B cell (primary cell): ENCODE measurements at regions not wholly inside any gene's neighbourhood (a gene's known extent, or its start where the extent isn't known, plus 50 kb on each side); places are given as distances from the start of the nearest gene placed in this dataset.
"Not testable (repeated sequence)": the region's sequence is repeated elsewhere in the genome, so short reads cannot be mapped to it uniquely, and the experiment has no call there.

ENCODE experiments used
- ATAC-seq: fragments of 200-7000 bp; cut with Tn5 transposase; one replicate; pipeline ENCODE4 v1.10.0; 2021; ENCODE audit warnings: low read depth, mild to moderate bottlenecking, moderate number of reproducible peaks, moderate library complexity
- CTCF ChIA-PET: fragments of 350-600 bp; sonication (Branson Sonifier 250); formaldehyde crosslinking; loops from one replicate; lab custom pipeline; 2021; ENCODE audit warnings: antibody characterized with exemption, inconsistent platforms; lab: Charles Lee
- POLR2A ChIA-PET: fragments of 350-600 bp; sonication (Branson Sonifier 250); formaldehyde crosslinking; loops from one replicate; lab custom pipeline; 2021; ENCODE audit warnings: antibody characterized with exemption; lab: Charles Lee
- DNase-seq: peaks from one replicate; pipeline ENCODE4 v3.0.0; 2013
- H2AFZ ChIP-seq: 2 replicates; pipeline ENCODE4 v1.6.1; 2012; ENCODE audit warnings: mild to moderate bottlenecking, low read depth, low read length; ENCODE audit not compliant: insufficient read depth, poor library complexity, severe bottlenecking
- H3K27ac ChIP-seq, 2 donors: 1 replicate in 1 of 2; 2 replicates in 1 of 2; pipeline ENCODE4 v1.5.1; 2012 to 2013; ENCODE audit warnings: low read length in 2 of 2, mild to moderate bottlenecking in 2 of 2, moderate library complexity in 1 of 2
- H3K27me3 ChIP-seq, 4 experiments: fragments of 200-600 bp in 1 of 4; sonication (generic) in 1 of 4; replicated peaks in 1 of 4; 1 replicate in 2 of 4; 2 replicates in 2 of 4; pipeline versions ENCODE4 v1.6.1 to v1.7.0; 2013 to 2016; ENCODE audit warnings: low read length in 3 of 4, mild to moderate bottlenecking in 2 of 4, mixed read lengths in 1 of 4, moderate library complexity in 1 of 4; ENCODE audit not compliant: insufficient read depth in 4 of 4, control insufficient read depth in 3 of 4; ENCODE audit errors: control extremely low read depth in 1 of 4
- H3K36me3 ChIP-seq, 2 experiments: replicated peaks in 1 of 2; 1 replicate in 1 of 2; 2 replicates in 1 of 2; pipeline versions ENCODE4 v1.6.1 to v1.7.1; 2013; ENCODE audit warnings: low read length in 1 of 2; ENCODE audit not compliant: insufficient read depth in 2 of 2, control insufficient read depth in 1 of 2; ENCODE audit errors: control extremely low read depth in 1 of 2, extremely low read depth in 1 of 2
- H3K4me1 ChIP-seq, 2 donors: fragments of 200-600 bp in 1 of 2; sonication (generic) in 1 of 2; 1 replicate in 1 of 2; 2 replicates in 1 of 2; pipeline versions ENCODE4 v1.5.1 to v1.6.1; 2013 to 2017; ENCODE audit warnings: low read length in 2 of 2; ENCODE audit not compliant: control insufficient read depth in 2 of 2, insufficient read depth in 2 of 2
- H3K4me2 ChIP-seq: replicated peaks from 2 replicates; pipeline ENCODE3; 2012; ENCODE audit warnings: mild to moderate bottlenecking, low read depth, low read length; ENCODE audit not compliant: poor library complexity, severe bottlenecking
- H3K4me3 ChIP-seq, 5 experiments: fragments of 200-600 bp in 1 of 5; sonication (generic) in 1 of 5; 1 replicate in 3 of 5; 2 replicates in 2 of 5; pipeline versions ENCODE4 v1.5.1 to v1.7.0; 2011 to 2016; ENCODE audit warnings: low read length in 4 of 5, mild to moderate bottlenecking in 4 of 5, low read depth in 2 of 5, control low read depth in 1 of 5, moderate library complexity in 1 of 5; ENCODE audit not compliant: insufficient read depth in 1 of 5; ENCODE audit errors: control extremely low read depth in 1 of 5, extremely low read depth in 1 of 5
- H3K79me2 ChIP-seq: fragments of 200-600 bp; sonication (generic); one replicate; pipeline ENCODE4 v1.6.0; 2016; ENCODE audit warnings: low read length; ENCODE audit not compliant: control insufficient read depth, insufficient read depth
- H3K9ac ChIP-seq: fragments of 200-600 bp; sonication (generic); 2 replicates; pipeline ENCODE4 v1.6.1; 2017; ENCODE audit warnings: mild to moderate bottlenecking, low read length, moderate library complexity
- H3K9me3 ChIP-seq, 3 donors: one replicate each; pipeline versions ENCODE4 v1.6.1 to v1.7.1; 2013; ENCODE audit warnings: low read length in 2 of 3; ENCODE audit not compliant: control insufficient read depth in 2 of 3, insufficient read depth in 1 of 3; ENCODE audit errors: control extremely low read depth in 1 of 3
- H4K20me1 ChIP-seq: 2 replicates; pipeline ENCODE4 v1.6.0; 2012; ENCODE audit warnings: mild to moderate bottlenecking, low read length; ENCODE audit not compliant: insufficient read depth, control insufficient read depth, poor library complexity, severe bottlenecking
- H3K27ac Mint-ChIP-seq: one replicate; pipeline ENCODE4 v1.8.0; 2021; ENCODE audit warnings: mixed read lengths
- H3K27me3 Mint-ChIP-seq: one replicate; pipeline ENCODE4 v1.8.0; 2021; ENCODE audit warnings: mixed read lengths
- H3K4me1 Mint-ChIP-seq: one replicate; pipeline ENCODE4 v1.8.0; 2021; ENCODE audit warnings: mixed read lengths
- H3K4me3 Mint-ChIP-seq: one replicate; pipeline ENCODE4 v1.8.0; 2021; ENCODE audit warnings: mixed read lengths
- H3K9me3 Mint-ChIP-seq: one replicate; pipeline ENCODE4 v1.8.0; 2022; ENCODE audit warnings: mixed read lengths; ENCODE audit not compliant: insufficient read depth
- EZH2 ChIP-seq: IDR thresholded peaks from 2 replicates; pipeline ENCODE4 v1.6.1; 2012; ENCODE audit warnings: borderline replicate concordance, low read depth, mild to moderate bottlenecking, moderate library complexity, low read length; ENCODE audit not compliant: insufficient read depth, poor library complexity, severe bottlenecking
- WGBS: methylation state at CpG from one replicate; pipeline ENCODE4 v1.1.5; 2013; ENCODE audit warnings: missing lambda C conversion rate; ENCODE audit not compliant: insufficient coverage; 5-methylcytosine and 5-hydroxymethylcytosine counted together
- intact Hi-C: fragments of 100-400 bp; cut with micrococcal nuclease; formaldehyde crosslinking; loops from one replicate; pipeline ENCODE4 v1.10.0; 2022
- TF ChIP-seq, protein P1 (sequence below): fragments of 200-600 bp; IDR thresholded peaks from one replicate; pipeline ENCODE4 v1.8.0; 2022; ENCODE audit warnings: antibody characterized with exemption, mild to moderate bottlenecking

DNA sequence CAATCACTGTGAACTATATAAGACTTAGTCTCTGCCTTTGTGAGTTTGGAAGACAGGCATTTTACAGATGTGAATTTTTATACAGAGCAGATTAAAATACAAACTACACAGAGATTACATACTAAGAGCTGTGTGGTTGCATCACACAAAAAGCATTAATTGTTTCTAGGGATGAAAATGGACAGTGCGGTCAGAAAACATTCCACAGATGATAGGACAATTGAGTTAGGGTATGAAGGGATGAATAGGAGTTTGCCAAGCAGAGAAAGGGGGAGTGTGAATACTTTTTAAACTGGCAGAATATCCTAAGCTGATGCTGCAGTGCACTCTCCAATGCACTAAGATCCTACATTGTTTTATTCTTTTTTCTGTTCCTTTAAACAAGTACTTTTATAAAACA, 345.8 kb downstream of the VRK1 start:
- ATAC-seq, result no peak
- H3K4me1 Mint-ChIP-seq, result no peaks in the 10 kb centered on the region

DNA sequence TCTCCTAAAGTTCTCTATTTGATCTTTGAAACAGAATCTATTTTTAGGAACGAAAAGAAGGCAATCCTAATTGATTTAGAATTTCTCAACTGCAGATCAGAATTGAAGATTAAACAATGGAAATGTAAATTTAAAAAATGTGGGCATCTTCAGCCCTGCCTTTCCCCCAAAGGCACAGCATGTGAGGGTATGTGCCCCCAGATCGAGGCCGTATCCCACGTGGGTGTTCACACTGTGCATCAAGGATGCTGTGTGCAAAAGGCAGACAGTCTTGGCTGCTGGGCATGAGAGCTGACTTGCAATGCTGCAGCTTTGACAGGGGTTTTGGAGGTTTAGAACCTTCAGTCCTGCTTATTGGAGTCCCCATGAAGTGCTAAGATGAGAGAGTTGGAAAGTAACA, 346.3 kb downstream of the VRK1 start:
- Mint-ChIP-seq H3K27me3 (peaks cover 10% of the 10 kb centered on the region), H3K9me3 (no peaks in the 10 kb centered on the region), H3K4me1 (no peaks in the 10 kb centered on the region), H3K27ac (no peak overlapping the region), H3K4me3 (no peak overlapping the region)
- H3K27ac ChIP-seq, result no peak overlapping the region
- H3K79me2 ChIP-seq, result no peaks in the 10 kb centered on the region
- no peak overlapping the region for H3K4me3 ChIP-seq
- intact Hi-C loops, result no loop called here
- H2AFZ ChIP-seq, result no peak overlapping the region
- no peak for ATAC-seq
- peaks cover 0 to 3% (median 0%) of the 10 kb centered on the region in 3 donors for H3K9me3 ChIP-seq
- TF ChIP-seq EZH2, result no peak
- TF ChIP-seq, protein P1, sequence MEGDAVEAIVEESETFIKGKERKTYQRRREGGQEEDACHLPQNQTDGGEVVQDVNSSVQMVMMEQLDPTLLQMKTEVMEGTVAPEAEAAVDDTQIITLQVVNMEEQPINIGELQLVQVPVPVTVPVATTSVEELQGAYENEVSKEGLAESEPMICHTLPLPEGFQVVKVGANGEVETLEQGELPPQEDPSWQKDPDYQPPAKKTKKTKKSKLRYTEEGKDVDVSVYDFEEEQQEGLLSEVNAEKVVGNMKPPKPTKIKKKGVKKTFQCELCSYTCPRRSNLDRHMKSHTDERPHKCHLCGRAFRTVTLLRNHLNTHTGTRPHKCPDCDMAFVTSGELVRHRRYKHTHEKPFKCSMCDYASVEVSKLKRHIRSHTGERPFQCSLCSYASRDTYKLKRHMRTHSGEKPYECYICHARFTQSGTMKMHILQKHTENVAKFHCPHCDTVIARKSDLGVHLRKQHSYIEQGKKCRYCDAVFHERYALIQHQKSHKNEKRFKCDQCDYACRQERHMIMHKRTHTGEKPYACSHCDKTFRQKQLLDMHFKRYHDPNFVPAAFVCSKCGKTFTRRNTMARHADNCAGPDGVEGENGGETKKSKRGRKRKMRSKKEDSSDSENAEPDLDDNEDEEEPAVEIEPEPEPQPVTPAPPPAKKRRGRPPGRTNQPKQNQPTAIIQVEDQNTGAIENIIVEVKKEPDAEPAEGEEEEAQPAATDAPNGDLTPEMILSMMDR, result no peak
- no peak overlapping the region for H3K9ac ChIP-seq
- ChIA-PET POLR2A (no interaction called here), CTCF (interaction anchor here (0.6 kb wide), 1 partner anchor 1964 kb away, joined by 3 read pairs; no protein-coding TSS in a partner anchor)
- H3K4me2 ChIP-seq, result no peak overlapping the region
- no peaks in the 10 kb centered on the region for H3K27me3 ChIP-seq
- 78% methylated on average over 3 of the region's 4 CpGs for WGBS
- no peaks in the 10 kb centered on the region for H3K36me3 ChIP-seq
- no peak for DNase-seq
- H3K4me1 ChIP-seq, result no peaks in the 10 kb centered on the region
- no peaks in the 10 kb centered on the region for H4K20me1 ChIP-seq

More for the DNA sequence above, 345.8 kb downstream of the VRK1 start:
- H3K4me1 ChIP-seq, result no peaks in the 10 kb centered on the region
- Mint-ChIP-seq H3K27me3 (peaks cover 10% of the 10 kb centered on the region), H3K27ac (no peak overlapping the region), H3K4me3 (no peak overlapping the region), H3K9me3 (no peaks in the 10 kb centered on the region)
- H3K27ac ChIP-seq, result no peak overlapping the region
- intact Hi-C loops, result no loop called here
- no peaks in the 10 kb centered on the region for H3K79me2 ChIP-seq
- H4K20me1 ChIP-seq, result no peaks in the 10 kb centered on the region
- TF ChIP-seq EZH2, result no peak
- TF ChIP-seq, protein P1, result no peak
- POLR2A ChIA-PET, result no interaction called here
- no peaks in the 10 kb centered on the region for H3K27me3 ChIP-seq
- H2AFZ ChIP-seq, result no peak overlapping the region
- H3K4me2 ChIP-seq, result no peak overlapping the region
- CTCF ChIA-PET, result interaction anchor here (0.6 kb wide), 1 partner anchor 1964 kb away, joined by 3 read pairs; no protein-coding TSS in a partner anchor
- no CpG with 5 or more reads among the region's 1 CpG for WGBS
- DNase-seq, result no peak
- H3K9ac ChIP-seq, result no peak overlapping the region
- no peak overlapping the region for H3K4me3 ChIP-seq
- H3K36me3 ChIP-seq, result no peaks in the 10 kb centered on the region
- H3K9me3 ChIP-seq, result peaks cover 0 to 3% (median 0%) of the 10 kb centered on the region in 3 donors

GRCh38 chr14:97148021-97148420, 350.8 kb downstream of the VRK1 start:
- DNase-seq, H2AFZ ChIP-seq, H3K4me2 ChIP-seq, H3K4me1 Mint-ChIP-seq, H3K9me3 ChIP-seq, H3K27ac Mint-ChIP-seq, H3K79me2 ChIP-seq, H3K36me3 ChIP-seq, H4K20me1 ChIP-seq, H3K4me3 Mint-ChIP-seq, intact Hi-C loops, CTCF ChIA-PET, H3K27ac ChIP-seq, H3K9me3 Mint-ChIP-seq, H3K4me1 ChIP-seq, H3K9ac ChIP-seq, POLR2A ChIA-PET, H3K27me3 Mint-ChIP-seq, H3K27me3 ChIP-seq, ATAC-seq, H3K4me3 ChIP-seq: not testable (repeated sequence)
